Loucy (cell line): ENCODE measurements at regions not wholly inside any gene's neighbourhood (a gene's known extent, or its start where the extent isn't known, plus 50 kb on each side); places are given as distances from the start of the nearest gene placed in this dataset.

Experiments used
- H2AFZ ChIP-seq: fragments of 200-600 bp; sonication (generic); 2 replicates; pipeline ENCODE4 v1.6.0; 2016; ENCODE audit warnings: antibody characterized with exemption, mild to moderate bottlenecking, low read length, moderate library complexity
- H3F3A ChIP-seq: fragments of 200-600 bp; 2 replicates; pipeline ENCODE4 v1.6.0; 2016; ENCODE audit warnings: antibody characterized with exemption, low read depth, mild to moderate bottlenecking
- H3K27me3 ChIP-seq: fragments of 200-600 bp; sonication (generic); 2 replicates; pipeline ENCODE4 v1.6.1; 2014; ENCODE audit warnings: low read length, mild to moderate bottlenecking; ENCODE audit not compliant: insufficient read depth, poor library complexity, severe bottlenecking
- H3K36me3 ChIP-seq: fragments of 200-600 bp; sonication (generic); 2 replicates; pipeline ENCODE4 v1.6.1; 2016; ENCODE audit warnings: low read length; ENCODE audit not compliant: insufficient read depth
- H3K4me1 ChIP-seq: fragments of 200-600 bp; sonication (generic); 2 replicates; pipeline ENCODE4 v1.5.1; 2014; ENCODE audit warnings: low read length, mild to moderate bottlenecking; ENCODE audit not compliant: insufficient read depth, poor library complexity, severe bottlenecking
- H3K4me2 ChIP-seq: fragments of 200-600 bp; sonication (generic); 2 replicates; pipeline ENCODE4 v1.6.0; 2014; ENCODE audit warnings: antibody characterized with exemption, low read length, low read depth, mild to moderate bottlenecking; ENCODE audit not compliant: poor library complexity, severe bottlenecking
- H3K4me3 ChIP-seq: fragments of 200-600 bp; sonication (generic); 2 replicates; pipeline ENCODE4 v1.5.1; 2014; ENCODE audit warnings: low read length, mild to moderate bottlenecking, mixed read lengths; ENCODE audit not compliant: poor library complexity, severe bottlenecking
- H3K79me2 ChIP-seq: fragments of 200-600 bp; sonication (generic); 2 replicates; pipeline ENCODE4 v1.6.1; 2014; ENCODE audit warnings: low read length; ENCODE audit not compliant: insufficient read depth
- H3K9ac ChIP-seq: fragments of 200-600 bp; sonication (generic); 2 replicates; pipeline ENCODE4 v1.6.0; 2014; ENCODE audit warnings: mild to moderate bottlenecking, low read depth, low read length, moderate library complexity; ENCODE audit not compliant: poor library complexity, severe bottlenecking
- H3K9me2 ChIP-seq: fragments of 200-600 bp; sonication (generic); replicated peaks from 2 replicates; pipeline ENCODE4 v1.6.1; 2016; ENCODE audit warnings: low read depth, low read length, mixed read lengths
- H3K9me3 ChIP-seq: fragments of 200-600 bp; sonication (generic); 2 replicates; pipeline ENCODE4 v1.6.1; 2014; ENCODE audit warnings: mild to moderate bottlenecking, antibody characterized with exemption, low read length, low read depth; ENCODE audit not compliant: insufficient read depth
- H4K20me1 ChIP-seq: fragments of 200-600 bp; sonication (generic); 2 replicates; pipeline ENCODE4 v1.6.0; 2014; ENCODE audit warnings: antibody characterized with exemption, low read length, mild to moderate bottlenecking; ENCODE audit not compliant: insufficient read depth, poor library complexity, severe bottlenecking
- CTCF ChIP-seq: fragments of 200-600 bp; sonication (generic); conservative IDR thresholded peaks from 2 replicates; pipeline ENCODE4 v1.5.1; 2014; ENCODE audit warnings: mild to moderate bottlenecking, antibody characterized with exemption, low read length
- EZH2phosphoT487 ChIP-seq: fragments of 200-600 bp; IDR thresholded peaks from 2 replicates; pipeline ENCODE4 v1.6.1; 2018; ENCODE audit warnings: antibody characterized with exemption, mild to moderate bottlenecking, moderate library complexity, borderline replicate concordance

DNA sequence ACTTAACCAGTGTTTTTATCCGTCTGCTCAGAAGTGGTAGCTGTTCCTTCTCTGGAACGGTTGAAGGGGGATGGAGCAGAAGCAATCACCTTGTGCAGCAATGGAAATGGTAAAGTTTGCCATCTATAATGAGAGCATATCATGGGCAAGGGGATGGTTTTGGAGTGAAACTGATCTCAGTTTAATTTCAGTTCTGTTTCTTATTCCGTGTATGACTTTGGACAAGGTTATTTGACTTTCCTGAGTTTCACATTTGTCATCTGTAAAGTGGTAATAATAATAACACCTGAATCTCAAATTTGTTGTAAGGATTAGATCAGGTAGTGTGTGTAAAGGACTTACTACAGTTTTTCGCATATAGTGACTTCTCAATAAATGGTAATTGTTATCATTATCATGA, 106.1 kb downstream of the PCSK1 start:
- no peak overlapping the region for H3K9ac ChIP-seq
- no peaks in the 10 kb centered on the region for H3K9me2 ChIP-seq
- H3K79me2 ChIP-seq = no peaks in the 10 kb centered on the region
- H3F3A ChIP-seq = no peaks in the 10 kb centered on the region
- H3K4me2 ChIP-seq = no peak overlapping the region
- no peaks in the 10 kb centered on the region for H3K36me3 ChIP-seq
- TF ChIP-seq EZH2phosphoT487 (no peak), CTCF (no peak)
- H3K9me3 ChIP-seq = no peaks in the 10 kb centered on the region
- H2AFZ ChIP-seq = no peak overlapping the region
- no peaks in the 10 kb centered on the region for H3K27me3 ChIP-seq
- no peaks in the 10 kb centered on the region for H4K20me1 ChIP-seq
- no peaks in the 10 kb centered on the region for H3K4me1 ChIP-seq
- no peak overlapping the region for H3K4me3 ChIP-seq

DNA sequence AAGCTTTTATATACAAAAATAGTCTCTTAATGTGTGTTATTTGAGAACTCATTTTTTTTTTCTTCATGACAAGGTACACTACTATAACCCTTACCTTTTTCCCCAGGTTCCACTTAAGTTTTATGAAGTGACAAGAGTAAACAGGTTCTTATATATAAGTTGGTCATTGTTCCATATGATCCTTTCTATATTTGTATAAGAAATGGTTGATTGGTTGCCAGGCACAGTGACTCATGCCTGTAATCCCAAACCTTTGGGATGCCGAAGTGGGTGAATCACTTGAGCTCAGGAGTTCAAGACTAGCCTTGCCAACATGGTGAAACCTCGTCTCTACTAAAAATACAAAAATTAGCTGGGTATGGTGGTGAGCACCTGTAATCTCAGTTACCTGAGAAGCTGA, 108.3 kb downstream of the PCSK1 start:
- Histone ChIP-seq H3K4me1 (no peaks in the 10 kb centered on the region), H3K9me2 (no peaks in the 10 kb centered on the region), H3K4me2 (no peak overlapping the region)

DNA sequence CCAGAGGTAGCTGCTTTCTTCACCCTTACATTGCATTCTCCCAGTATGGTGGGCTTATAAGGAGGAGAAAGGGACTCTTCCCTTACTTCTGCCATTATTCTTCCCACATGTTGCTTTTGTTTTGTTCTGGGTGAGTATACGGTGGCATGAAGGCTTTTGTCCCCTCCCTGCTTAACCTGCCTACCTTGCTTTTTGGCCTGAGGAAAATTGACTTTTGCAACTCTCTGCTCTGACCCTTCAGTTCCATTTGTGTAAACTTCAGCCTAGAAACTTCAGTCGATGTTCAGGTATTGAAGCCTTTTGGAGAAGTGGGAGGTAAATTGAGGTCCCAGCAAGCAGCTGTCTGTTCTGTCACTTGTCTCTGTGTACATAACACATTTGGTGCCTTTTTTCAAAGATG, 110.2 kb downstream of the PCSK1 start:
- Histone ChIP-seq H3K27me3 (no peaks in the 10 kb centered on the region), H3K4me3 (no peak overlapping the region), H3K9me3 (no peaks in the 10 kb centered on the region), H3K9me2 (no peaks in the 10 kb centered on the region), H4K20me1 (no peaks in the 10 kb centered on the region), H3K79me2 (no peaks in the 10 kb centered on the region), H3K36me3 (no peaks in the 10 kb centered on the region), H3K4me1 (no peaks in the 10 kb centered on the region), H3K4me2 (no peak overlapping the region), H3F3A (no peaks in the 10 kb centered on the region), H2AFZ (no peak overlapping the region), H3K9ac (no peak overlapping the region)
- TF ChIP-seq EZH2phosphoT487 = no peak
- TF ChIP-seq CTCF = no peak

More for the DNA sequence above, 108.3 kb downstream of the PCSK1 start:
- Histone ChIP-seq H3K4me3 (no peak overlapping the region), H3K9ac (no peak overlapping the region), H3K9me3 (no peaks in the 10 kb centered on the region), H3F3A (no peaks in the 10 kb centered on the region), H4K20me1 (no peaks in the 10 kb centered on the region), H3K79me2 (no peaks in the 10 kb centered on the region), H3K36me3 (no peaks in the 10 kb centered on the region), H2AFZ (no peak overlapping the region), H3K27me3 (no peaks in the 10 kb centered on the region)
- TF ChIP-seq CTCF (no peak), EZH2phosphoT487 (no peak)
